ENCODE measurements at regions not wholly inside any gene's neighbourhood (a gene's known extent, or its start where the extent isn't known, plus 50 kb on each side); places are given as distances from the start of the nearest gene placed in this dataset.

DNA sequence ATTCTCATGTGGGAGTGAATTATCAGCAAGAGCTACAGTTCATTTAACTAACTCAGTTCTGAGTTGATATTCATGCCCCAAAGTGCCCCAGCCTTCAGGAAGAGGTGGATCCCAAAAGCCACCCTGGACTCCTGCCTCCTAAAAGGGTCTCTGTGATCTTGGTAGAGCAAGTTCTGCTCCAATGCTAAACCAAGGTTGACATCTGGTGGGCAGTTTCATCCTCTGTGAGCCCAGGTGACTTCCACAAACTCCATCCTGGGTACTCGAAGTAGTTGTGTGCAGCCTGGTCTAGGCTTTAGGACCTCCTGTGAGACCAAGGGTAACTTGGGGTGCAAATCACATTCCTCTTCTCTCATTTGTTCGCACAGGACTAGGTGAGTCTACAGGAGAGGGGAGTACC, 816.8 kb downstream of the MTRR start:
- Histone ChIP-seq H3K36me3 (ENCODE audit: control insufficient read depth in 1 of 2, insufficient read depth in 2 of 2, low read length in 2 of 2) (no peaks in the 10 kb centered on the region), H3K9me3 (ENCODE audit: control insufficient read depth in 1 of 2, low read length in 2 of 2) (no peaks in the 10 kb centered on the region), H3K4me1 (ENCODE audit: control insufficient read depth in 1 of 2, insufficient read depth in 2 of 2, low read length in 2 of 2) (no peaks in the 10 kb centered on the region), H3K27me3 (ENCODE audit: control insufficient read depth in 1 of 2, insufficient read depth in 2 of 2, low read length in 2 of 2) (no peaks in the 10 kb centered on the region), H3K9ac (ENCODE audit: low read depth in 1 of 2, low read length in 2 of 2) (no peak overlapping the region), H3K4me3 (ENCODE audit: low read depth in 1 of 2, low read length in 2 of 2) (no peak overlapping the region), H3K27ac (ENCODE audit: low read depth, low read length) (no peak overlapping the region)

DNA sequence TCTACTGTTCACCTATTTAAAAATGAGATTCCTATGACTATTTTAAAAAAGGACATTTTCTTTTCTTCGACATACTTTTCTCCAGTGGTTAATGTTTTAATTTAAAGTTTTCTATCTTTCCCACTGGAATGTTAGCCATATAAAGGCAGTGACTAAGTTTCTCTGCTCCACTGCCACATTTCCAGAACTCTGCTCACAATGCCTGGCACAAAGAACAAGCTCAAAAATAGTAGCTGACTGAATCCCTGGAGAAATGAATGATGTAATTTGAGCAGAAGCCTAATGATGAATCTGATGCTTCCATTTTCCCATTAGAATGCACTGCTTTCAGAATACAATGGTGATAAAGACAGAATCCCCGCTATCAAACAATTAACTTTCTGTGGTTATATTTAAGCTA, 817.8 kb downstream of the MTRR start:
- Histone ChIP-seq H3K4me1 (ENCODE audit: control insufficient read depth in 1 of 2, insufficient read depth in 2 of 2, low read length in 2 of 2) (no peaks in the 10 kb centered on the region), H3K9me3 (ENCODE audit: control insufficient read depth in 1 of 2, low read length in 2 of 2) (no peaks in the 10 kb centered on the region), H3K27me3 (ENCODE audit: control insufficient read depth in 1 of 2, insufficient read depth in 2 of 2, low read length in 2 of 2) (no peaks in the 10 kb centered on the region), H3K36me3 (ENCODE audit: control insufficient read depth in 1 of 2, insufficient read depth in 2 of 2, low read length in 2 of 2) (no peaks in the 10 kb centered on the region), H3K4me3 (ENCODE audit: low read depth in 1 of 2, low read length in 2 of 2) (no peak overlapping the region), H3K9ac (ENCODE audit: low read depth in 1 of 2, low read length in 2 of 2) (no peak overlapping the region), H3K27ac (ENCODE audit: low read depth, low read length) (no peak overlapping the region)

DNA sequence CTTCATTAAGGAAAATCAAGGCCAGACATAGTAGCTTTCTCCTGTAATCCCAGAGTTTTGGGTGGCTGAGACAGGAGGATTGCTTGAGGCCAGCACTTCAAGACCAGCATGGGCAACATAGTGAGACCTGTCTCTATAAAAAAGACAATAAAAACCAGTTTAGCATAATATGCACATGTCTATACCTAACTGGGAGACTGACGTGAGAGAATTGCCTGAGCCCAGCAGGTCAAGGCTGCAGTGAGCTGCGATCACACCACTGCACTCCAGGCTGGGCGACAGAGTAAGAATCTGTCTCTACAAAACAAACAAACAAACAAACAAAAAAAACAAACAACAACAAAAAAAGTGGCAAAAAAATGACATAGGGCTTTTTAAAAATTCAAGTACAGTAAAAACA, 820.8 kb downstream of the MTRR start:
- no peaks in the 10 kb centered on the region for H3K27me3 ChIP-seq (ENCODE audit: control insufficient read depth in 1 of 2, insufficient read depth in 2 of 2, low read length in 2 of 2)
- H3K4me1 ChIP-seq (ENCODE audit: control insufficient read depth in 1 of 2, insufficient read depth in 2 of 2, low read length in 2 of 2) = no peaks in the 10 kb centered on the region
- H3K36me3 ChIP-seq (ENCODE audit: control insufficient read depth in 1 of 2, insufficient read depth in 2 of 2, low read length in 2 of 2) = no peaks in the 10 kb centered on the region
- H3K9me3 ChIP-seq (ENCODE audit: control insufficient read depth in 1 of 2, low read length in 2 of 2) = no peaks in the 10 kb centered on the region
- H3K4me3 ChIP-seq (ENCODE audit: low read depth in 1 of 2, low read length in 2 of 2) = no peak overlapping the region
- no peak overlapping the region for H3K27ac ChIP-seq (ENCODE audit: low read depth, low read length)
- H3K9ac ChIP-seq (ENCODE audit: low read depth in 1 of 2, low read length in 2 of 2) = no peak overlapping the region

DNA sequence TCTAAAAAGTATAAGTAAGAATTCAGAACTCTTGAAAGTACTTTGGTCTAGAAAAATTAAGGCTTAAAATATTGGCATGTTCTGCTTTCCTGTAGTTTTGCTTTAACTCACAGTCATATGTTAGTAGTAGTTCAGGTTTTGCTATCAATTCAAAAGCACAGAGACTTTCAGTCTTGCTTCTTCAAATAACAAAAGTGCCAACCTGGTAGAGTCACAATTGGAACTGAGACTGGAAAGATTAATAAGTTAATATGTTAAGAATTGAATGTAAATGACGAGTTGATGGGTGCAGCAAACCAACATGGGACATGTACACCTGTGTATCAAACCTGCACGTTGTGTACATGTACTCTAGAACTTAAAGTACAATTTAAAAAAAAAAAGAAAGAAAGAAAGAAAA, 822.3 kb downstream of the MTRR start:
- no peak overlapping the region for H3K9ac ChIP-seq (ENCODE audit: low read depth in 1 of 2, low read length in 2 of 2)
- no peak overlapping the region for H3K4me3 ChIP-seq (ENCODE audit: low read depth in 1 of 2, low read length in 2 of 2)
- no peaks in the 10 kb centered on the region for H3K9me3 ChIP-seq (ENCODE audit: control insufficient read depth in 1 of 2, low read length in 2 of 2)
- no peaks in the 10 kb centered on the region for H3K27me3 ChIP-seq (ENCODE audit: control insufficient read depth in 1 of 2, insufficient read depth in 2 of 2, low read length in 2 of 2)
- no peaks in the 10 kb centered on the region for H3K4me1 ChIP-seq (ENCODE audit: control insufficient read depth in 1 of 2, insufficient read depth in 2 of 2, low read length in 2 of 2)
- no peaks in the 10 kb centered on the region for H3K36me3 ChIP-seq (ENCODE audit: control insufficient read depth in 1 of 2, insufficient read depth in 2 of 2, low read length in 2 of 2)
- no peak overlapping the region for H3K27ac ChIP-seq (ENCODE audit: low read depth, low read length)

DNA sequence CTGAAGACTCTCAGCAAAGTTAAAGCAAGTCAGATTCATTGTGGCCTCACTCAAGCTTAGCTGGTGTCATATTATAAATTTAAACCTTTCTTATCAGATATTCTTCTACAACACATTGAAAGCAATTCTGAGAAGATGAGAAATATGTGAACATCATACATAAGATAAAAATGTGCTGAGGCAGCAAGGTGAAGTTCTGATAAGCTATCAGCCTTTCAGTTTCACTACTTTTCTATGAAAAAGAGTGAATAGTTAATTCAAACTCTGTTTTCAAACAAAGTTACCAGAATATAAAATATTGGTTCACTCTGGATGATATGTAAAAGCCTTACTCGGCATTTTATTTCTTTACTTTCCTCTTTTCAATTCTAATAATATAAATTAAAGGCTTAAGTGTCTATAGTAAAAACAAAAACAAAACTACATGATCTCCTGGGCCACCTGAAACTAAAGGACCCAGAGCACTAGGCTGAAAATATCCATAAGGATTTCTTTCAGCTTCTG, 824.4 kb downstream of the MTRR start:
- Histone ChIP-seq H3K9ac (ENCODE audit: low read depth in 1 of 2, low read length in 2 of 2) (no peak overlapping the region), H3K4me1 (ENCODE audit: control insufficient read depth in 1 of 2, insufficient read depth in 2 of 2, low read length in 2 of 2) (no peaks in the 10 kb centered on the region), H3K27ac (ENCODE audit: low read depth, low read length) (no peak overlapping the region), H3K27me3 (ENCODE audit: control insufficient read depth in 1 of 2, insufficient read depth in 2 of 2, low read length in 2 of 2) (no peaks in the 10 kb centered on the region), H3K9me3 (ENCODE audit: control insufficient read depth in 1 of 2, low read length in 2 of 2) (no peaks in the 10 kb centered on the region), H3K4me3 (ENCODE audit: low read depth in 1 of 2, low read length in 2 of 2) (no peak overlapping the region), H3K36me3 (ENCODE audit: control insufficient read depth in 1 of 2, insufficient read depth in 2 of 2, low read length in 2 of 2) (no peaks in the 10 kb centered on the region)

DNA sequence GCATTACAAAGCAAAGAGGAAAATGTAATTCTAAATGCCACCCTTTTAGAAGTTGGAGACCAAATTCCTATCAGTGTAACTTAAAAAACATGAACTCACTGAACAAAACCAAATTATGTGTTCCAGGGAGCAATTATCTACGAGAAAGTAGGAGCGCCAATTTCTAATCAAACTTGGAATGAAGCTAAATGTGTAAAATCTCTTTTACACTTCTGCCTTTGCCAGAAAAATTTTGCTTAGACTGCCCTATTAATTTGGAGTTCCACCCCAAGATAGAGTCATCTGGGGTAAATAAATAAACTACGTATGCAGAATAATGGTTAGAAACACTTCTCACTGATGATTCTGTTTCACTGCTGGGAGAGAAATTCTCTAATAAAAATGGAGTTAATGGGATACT, 825.6 kb downstream of the MTRR start:
- H3K36me3 ChIP-seq (ENCODE audit: control insufficient read depth in 1 of 2, insufficient read depth in 2 of 2, low read length in 2 of 2) = no peaks in the 10 kb centered on the region
- H3K27ac ChIP-seq (ENCODE audit: low read depth, low read length) = no peak overlapping the region
- no peaks in the 10 kb centered on the region for H3K27me3 ChIP-seq (ENCODE audit: control insufficient read depth in 1 of 2, insufficient read depth in 2 of 2, low read length in 2 of 2)
- H3K9ac ChIP-seq (ENCODE audit: low read depth in 1 of 2, low read length in 2 of 2) = no peak overlapping the region
- H3K4me3 ChIP-seq (ENCODE audit: low read depth in 1 of 2, low read length in 2 of 2) = no peak overlapping the region
- no peaks in the 10 kb centered on the region for H3K9me3 ChIP-seq (ENCODE audit: control insufficient read depth in 1 of 2, low read length in 2 of 2)
- no peaks in the 10 kb centered on the region for H3K4me1 ChIP-seq (ENCODE audit: control insufficient read depth in 1 of 2, insufficient read depth in 2 of 2, low read length in 2 of 2)

DNA sequence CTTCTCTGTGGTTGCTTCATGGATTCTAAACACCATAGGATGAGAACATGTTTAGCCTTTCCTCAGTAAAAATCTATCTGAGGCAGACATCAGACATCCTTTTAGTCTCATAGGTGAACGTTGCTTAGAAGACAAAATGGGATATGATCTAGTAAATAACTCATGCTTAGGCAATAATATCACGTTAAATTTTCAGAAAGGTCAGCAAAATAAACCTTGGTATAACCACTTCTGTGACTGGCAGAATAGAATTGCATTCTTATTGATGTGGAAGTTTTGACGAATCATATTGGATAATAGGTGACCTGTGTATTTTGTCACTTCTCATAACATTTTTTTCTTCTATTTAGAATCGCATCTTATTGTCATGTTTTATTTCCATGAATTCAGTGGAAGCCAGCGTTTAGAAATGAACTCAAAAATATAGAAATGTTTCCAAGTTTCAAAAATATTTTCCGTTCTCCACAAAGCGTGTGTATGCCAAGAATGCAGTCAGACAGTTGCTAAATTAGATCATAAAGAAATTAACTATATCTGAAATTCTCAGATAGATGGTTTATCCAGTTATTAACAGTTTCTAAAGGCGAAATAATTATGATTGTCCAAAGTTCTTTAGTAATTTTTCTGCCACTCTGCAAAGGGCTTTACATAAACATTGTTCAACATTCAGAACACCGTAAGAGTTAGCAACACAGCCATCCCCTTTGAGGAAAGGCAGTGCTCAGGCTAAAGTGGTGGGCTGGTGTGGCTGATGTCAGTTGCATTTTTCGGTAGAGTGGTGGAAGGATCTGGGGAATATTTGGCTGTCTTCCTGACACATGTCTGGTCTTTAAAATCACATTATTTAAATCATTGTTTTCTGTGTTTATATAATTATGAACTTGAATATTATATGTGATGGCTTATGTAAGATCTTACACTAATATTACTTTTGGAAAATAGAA, 827.2 kb downstream of the MTRR start:
- no peak overlapping the region for H3K4me3 ChIP-seq (ENCODE audit: low read depth in 1 of 2, low read length in 2 of 2)
- H3K36me3 ChIP-seq (ENCODE audit: control insufficient read depth in 1 of 2, insufficient read depth in 2 of 2, low read length in 2 of 2) = no peaks in the 10 kb centered on the region
- H3K9ac ChIP-seq (ENCODE audit: low read depth in 1 of 2, low read length in 2 of 2) = no peak overlapping the region
- no peaks in the 10 kb centered on the region for H3K9me3 ChIP-seq (ENCODE audit: control insufficient read depth in 1 of 2, low read length in 2 of 2)
- no peaks in the 10 kb centered on the region for H3K4me1 ChIP-seq (ENCODE audit: control insufficient read depth in 1 of 2, insufficient read depth in 2 of 2, low read length in 2 of 2)
- H3K27me3 ChIP-seq (ENCODE audit: control insufficient read depth in 1 of 2, insufficient read depth in 2 of 2, low read length in 2 of 2) = no peaks in the 10 kb centered on the region
- no peak overlapping the region for H3K27ac ChIP-seq (ENCODE audit: low read depth, low read length)

DNA sequence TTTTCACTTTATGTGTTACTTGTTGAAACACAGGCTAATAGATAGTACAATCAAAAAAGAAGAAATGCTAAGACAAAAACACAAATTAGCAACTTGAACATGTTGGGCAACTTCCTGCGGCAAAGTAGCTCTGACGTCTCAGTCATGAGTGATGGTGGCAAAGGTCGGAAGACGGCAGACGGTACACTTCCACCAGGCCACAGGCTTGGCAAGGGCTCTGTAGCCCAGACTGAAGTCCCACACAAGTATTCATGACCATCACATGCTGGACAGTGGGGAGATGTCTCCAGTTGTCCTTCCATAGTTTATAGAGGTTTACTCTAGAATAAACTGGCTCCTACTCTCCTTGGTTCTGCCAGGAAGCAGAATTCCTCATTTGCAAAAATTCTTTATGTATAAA, 831.3 kb downstream of the MTRR start:
- Histone ChIP-seq H3K4me3 (ENCODE audit: low read depth in 1 of 2, low read length in 2 of 2) (no peak overlapping the region), H3K27ac (ENCODE audit: low read depth, low read length) (no peak overlapping the region), H3K9ac (ENCODE audit: low read depth in 1 of 2, low read length in 2 of 2) (no peak overlapping the region), H3K4me1 (ENCODE audit: control insufficient read depth in 1 of 2, insufficient read depth in 2 of 2, low read length in 2 of 2) (no peaks in the 10 kb centered on the region), H3K36me3 (ENCODE audit: control insufficient read depth in 1 of 2, insufficient read depth in 2 of 2, low read length in 2 of 2) (no peaks in the 10 kb centered on the region), H3K9me3 (ENCODE audit: control insufficient read depth in 1 of 2, low read length in 2 of 2) (no peaks in the 10 kb centered on the region), H3K27me3 (ENCODE audit: control insufficient read depth in 1 of 2, insufficient read depth in 2 of 2, low read length in 2 of 2) (no peaks in the 10 kb centered on the region)

DNA sequence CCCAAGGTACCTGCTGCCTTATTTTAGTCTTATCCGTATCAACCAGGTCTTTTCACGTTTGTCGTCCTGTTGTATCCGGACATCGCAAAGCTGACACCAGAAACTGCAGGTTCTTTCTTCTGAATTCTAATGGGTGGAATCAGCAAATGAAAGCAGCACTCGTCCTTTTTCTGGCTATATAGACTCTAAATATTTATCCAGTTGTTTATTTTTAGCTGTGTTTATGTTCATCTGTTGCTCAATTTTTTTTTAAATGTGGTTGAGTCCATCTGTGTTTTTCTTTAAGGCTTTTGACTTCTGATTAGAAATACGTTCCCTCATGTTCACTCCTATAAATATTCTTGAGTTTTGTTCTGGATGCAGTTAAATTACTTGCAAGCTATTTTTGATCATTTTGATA, 831.7 kb downstream of the MTRR start:
- Histone ChIP-seq H3K36me3 (ENCODE audit: control insufficient read depth in 1 of 2, insufficient read depth in 2 of 2, low read length in 2 of 2) (no peaks in the 10 kb centered on the region), H3K9ac (ENCODE audit: low read depth in 1 of 2, low read length in 2 of 2) (no peak overlapping the region), H3K27ac (ENCODE audit: low read depth, low read length) (no peak overlapping the region), H3K4me3 (ENCODE audit: low read depth in 1 of 2, low read length in 2 of 2) (no peak overlapping the region), H3K4me1 (ENCODE audit: control insufficient read depth in 1 of 2, insufficient read depth in 2 of 2, low read length in 2 of 2) (no peaks in the 10 kb centered on the region), H3K9me3 (ENCODE audit: control insufficient read depth in 1 of 2, low read length in 2 of 2) (no peaks in the 10 kb centered on the region), H3K27me3 (ENCODE audit: control insufficient read depth in 1 of 2, insufficient read depth in 2 of 2, low read length in 2 of 2) (no peaks in the 10 kb centered on the region)

DNA sequence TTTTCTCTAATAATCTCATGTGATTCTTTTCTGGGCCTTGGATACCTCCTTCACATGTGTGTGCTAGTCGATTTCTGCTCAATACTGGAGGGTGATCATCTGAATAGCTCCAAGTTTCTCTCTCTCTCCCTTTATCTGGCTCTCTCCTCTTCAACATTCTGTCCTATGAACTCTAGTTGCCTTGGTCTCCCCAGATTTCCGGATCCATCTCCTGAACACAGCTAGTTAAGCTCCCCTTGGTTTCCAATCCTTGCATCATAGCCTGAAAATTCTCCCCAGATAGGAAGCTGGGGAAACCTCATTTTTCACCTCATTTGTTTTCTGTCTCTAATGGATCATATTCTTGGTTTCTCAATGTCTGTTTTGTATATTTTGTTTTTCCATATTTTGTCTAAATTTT, 832.3 kb downstream of the MTRR start:
- Histone ChIP-seq H3K27ac (ENCODE audit: low read depth, low read length) (no peak overlapping the region), H3K27me3 (ENCODE audit: control insufficient read depth in 1 of 2, insufficient read depth in 2 of 2, low read length in 2 of 2) (no peaks in the 10 kb centered on the region), H3K9ac (ENCODE audit: low read depth in 1 of 2, low read length in 2 of 2) (no peak overlapping the region), H3K4me1 (ENCODE audit: control insufficient read depth in 1 of 2, insufficient read depth in 2 of 2, low read length in 2 of 2) (no peaks in the 10 kb centered on the region), H3K9me3 (ENCODE audit: control insufficient read depth in 1 of 2, low read length in 2 of 2) (no peaks in the 10 kb centered on the region), H3K4me3 (ENCODE audit: low read depth in 1 of 2, low read length in 2 of 2) (no peak overlapping the region), H3K36me3 (ENCODE audit: control insufficient read depth in 1 of 2, insufficient read depth in 2 of 2, low read length in 2 of 2) (no peaks in the 10 kb centered on the region)

All from duodenal mucosa (tissue), 2 donors.